ENCODE measurements at regions not wholly inside any gene's neighbourhood (a gene's known extent, or its start where the extent isn't known, plus 50 kb on each side); places are given as distances from the start of the nearest gene placed in this dataset.
"Not testable (repeated sequence)": the region's sequence is repeated elsewhere in the genome, so short reads cannot be mapped to it uniquely, and the experiment has no call there.

- Histone ChIP-seq H3K4me3 (replicated peaks in 1 of 3) (no peak overlapping the region), H3K36me3 (no peaks in the 10 kb centered on the region), H3K9me3 (no peaks in the 10 kb centered on the region), H3K4me1 (no peaks in the 10 kb centered on the region), H3K27me3 (no peaks in the 10 kb centered on the region), H3K27ac (no peak overlapping the region)
- no peak for DNase-seq
- intact Hi-C loops (cut with DNase I), result no loop called here
- no peak for TF ChIP-seq CTCF (IDR thresholded peaks at IDR 0.05)
- TF ChIP-seq POLR2A (IDR thresholded peaks at IDR 0.05), result no peak
- WGBS, 2 donors, result 52 to 60% methylated on average over 7 of the region's 7 CpGs
Measured at GRCh38 chr7:109549471-109550193, 980.0 kb downstream of the DNAJB9 start.

- Histone ChIP-seq H3K9me3 (no peaks in the 10 kb centered on the region), H3K27me3 (no peaks in the 10 kb centered on the region), H3K36me3 (no peaks in the 10 kb centered on the region), H3K27ac (no peak overlapping the region), H3K4me1 (no peaks in the 10 kb centered on the region), H3K4me3 (replicated peaks in 1 of 3) (no peak overlapping the region)
- TF ChIP-seq POLR2A (IDR thresholded peaks at IDR 0.05) (no peak), CTCF (IDR thresholded peaks at IDR 0.05) (no peak)
- intact Hi-C loops (cut with DNase I), result no loop called here
- DNase-seq, result no peak
- WGBS, 2 donors, result 94 to 100% methylated on average over 2 of the region's 2 CpGs
Measured at GRCh38 chr7:109552017-109552416, 982.3 kb downstream of the DNAJB9 start.

- 81 to 83% methylated on average over 4 of the region's 4 CpGs for WGBS, 2 donors
- Histone ChIP-seq H3K27me3 (no peaks in the 10 kb centered on the region), H3K4me3 (replicated peaks in 1 of 3) (no peak overlapping the region), H3K36me3 (no peaks in the 10 kb centered on the region), H3K9me3 (no peaks in the 10 kb centered on the region), H3K27ac (no peak overlapping the region), H3K4me1 (no peaks in the 10 kb centered on the region)
- DNase-seq, result no peak
- no peak for TF ChIP-seq CTCF (IDR thresholded peaks at IDR 0.05)
- intact Hi-C loops (cut with DNase I), result no loop called here
Measured at GRCh38 chr7:109577265-109577664, 1007.6 kb downstream of the DNAJB9 start.

GRCh38 chr7:109579901-109580300, 1010.2 kb downstream of the DNAJB9 start:
- H3K4me3 ChIP-seq (replicated peaks in 1 of 3), result no peak overlapping the region
- intact Hi-C loops (cut with DNase I), result no loop called here
- no peak overlapping the region for H3K27ac ChIP-seq
- 72 to 82% methylated on average over 4 of the region's 4 CpGs for WGBS, 2 donors
- no peak for DNase-seq
- H3K9me3 ChIP-seq, result no peaks in the 10 kb centered on the region
- H3K4me1 ChIP-seq, result no peaks in the 10 kb centered on the region
- TF ChIP-seq POLR2A (IDR thresholded peaks at IDR 0.05) (no peak), CTCF (IDR thresholded peaks at IDR 0.05) (no peak)
- H3K27me3 ChIP-seq, result no peaks in the 10 kb centered on the region
- H3K36me3 ChIP-seq, result no peaks in the 10 kb centered on the region

- H3K27me3 ChIP-seq, result no peaks in the 10 kb centered on the region
- no peaks in the 10 kb centered on the region for H3K9me3 ChIP-seq
- DNase-seq, result no peak
- TF ChIP-seq CTCF (IDR thresholded peaks at IDR 0.05) (no peak), POLR2A (IDR thresholded peaks at IDR 0.05) (no peak)
- intact Hi-C loops (cut with DNase I), result no loop called here
- no peaks in the 10 kb centered on the region for H3K36me3 ChIP-seq
- no peaks in the 10 kb centered on the region for H3K4me1 ChIP-seq
- H3K4me3 ChIP-seq (replicated peaks in 1 of 3), result no peak overlapping the region
- H3K27ac ChIP-seq, result no peak overlapping the region
Measured at GRCh38 chr7:109582211-109582610, 1012.5 kb downstream of the DNAJB9 start.

- H3K27me3 ChIP-seq; H3K27ac ChIP-seq; H3K9me3 ChIP-seq; H3K36me3 ChIP-seq; DNase-seq; intact Hi-C loops (cut with DNase I); H3K4me3 ChIP-seq (replicated peaks in 1 of 3); H3K4me1 ChIP-seq: not testable (repeated sequence)
- 81% methylated on average over 9 of the region's 9 CpGs for WGBS, 2 donors
Measured at GRCh38 chr7:109596948-109597347, 1027.3 kb downstream of the DNAJB9 start.

All from thyroid gland (tissue), 4 donors.